SK-N-SH treated with all-trans-retinoic acid at 6 μM for 48 hours (cell line): ENCODE measurements at regions not wholly inside any gene's neighbourhood (a gene's known extent, or its start where the extent isn't known, plus 50 kb on each side); places are given as distances from the start of the nearest gene placed in this dataset.

ENCODE experiments used
- ATAC-seq: fragments of 200-7000 bp; cut with Tn5 transposase; 3 replicates; pipeline ENCODE4 v1.9.1; 2020; ENCODE audit warnings: mild to moderate bottlenecking, moderate library complexity
- ARNTL ChIP-seq: fragments of 450-650 bp; formaldehyde crosslinking; IDR thresholded peaks from 2 replicates; pipeline ENCODE4 v1.5.0; 2020; ENCODE audit warnings: low read depth, mild to moderate bottlenecking, moderate library complexity, borderline replicate concordance
- BACH2 ChIP-seq: fragments of 250-450 bp; sonication (Bioruptor Pico); IDR thresholded peaks from 2 replicates; pipeline ENCODE4 v1.9.0; 2021; ENCODE audit warnings: mild to moderate bottlenecking, borderline replicate concordance
- ESRRG ChIP-seq: fragments of 250-450 bp; sonication (Bioruptor Pico); IDR thresholded peaks from 2 replicates; pipeline ENCODE4 v1.6.1; 2021; ENCODE audit warnings: mild to moderate bottlenecking
- GLIS3 ChIP-seq: fragments of 250-450 bp; sonication (Bioruptor Pico); IDR thresholded peaks from 2 replicates; pipeline ENCODE4 v1.5.0; 2020; ENCODE audit warnings: mild to moderate bottlenecking, moderate library complexity
- ISL1 ChIP-seq: fragments of 250-450 bp; sonication (Bioruptor Pico); IDR thresholded peaks from 2 replicates; pipeline ENCODE4 v2.1.2; 2022; ENCODE audit warnings: mild to moderate bottlenecking, moderate library complexity
- OSR1 ChIP-seq: fragments of 250-450 bp; sonication (Bioruptor Pico); IDR thresholded peaks from 2 replicates; pipeline ENCODE4 v1.8.0; 2022; ENCODE audit warnings: moderate library complexity, mild to moderate bottlenecking, inconsistent platforms
- POU6F1 ChIP-seq: fragments of 250-450 bp; sonication (Bioruptor Pico); IDR thresholded peaks from 2 replicates; pipeline ENCODE4 v1.8.0; 2021; ENCODE audit warnings: low read depth, mild to moderate bottlenecking, moderate library complexity, borderline replicate concordance
- RARB ChIP-seq: fragments of 250-450 bp; sonication (Bioruptor Pico); IDR thresholded peaks from 2 replicates; pipeline ENCODE4 v1.8.0; 2021; ENCODE audit warnings: mild to moderate bottlenecking, moderate library complexity
- SNAI2 ChIP-seq: fragments of 250-450 bp; sonication (Bioruptor Pico); IDR thresholded peaks from 2 replicates; pipeline ENCODE4 v1.5.0; 2020; ENCODE audit warnings: mild to moderate bottlenecking, moderate library complexity
- TCF4 ChIP-seq: fragments of 250-450 bp; sonication (Bioruptor Pico); IDR thresholded peaks from 2 replicates; pipeline ENCODE4 v1.8.0; 2021; ENCODE audit warnings: mild to moderate bottlenecking, moderate library complexity, borderline replicate concordance
- TOX ChIP-seq: fragments of 250-450 bp; sonication (Bioruptor Pico); IDR thresholded peaks from 2 replicates; pipeline ENCODE4 v1.8.0; 2021; ENCODE audit warnings: mild to moderate bottlenecking, moderate library complexity, borderline replicate concordance
- ZFP3 ChIP-seq: fragments of 250-450 bp; sonication (Bioruptor Pico); IDR thresholded peaks from 2 replicates; pipeline ENCODE4 v1.5.0; 2020; ENCODE audit warnings: mild to moderate bottlenecking, moderate library complexity
- ZFP30 ChIP-seq: fragments of 450-650 bp; formaldehyde crosslinking; IDR thresholded peaks from 2 replicates; pipeline ENCODE4 v1.5.0; 2022; ENCODE audit warnings: mild to moderate bottlenecking, moderate library complexity
- ZNF70 ChIP-seq: fragments of 450-650 bp; formaldehyde crosslinking; IDR thresholded peaks from 2 replicates; pipeline ENCODE4 v1.5.0; 2020; ENCODE audit warnings: mild to moderate bottlenecking, moderate library complexity
- ZNF8 ChIP-seq: fragments of 450-650 bp; formaldehyde crosslinking; IDR thresholded peaks from 2 replicates; pipeline ENCODE4 v1.5.0; 2020; ENCODE audit warnings: mild to moderate bottlenecking, moderate library complexity
- TF ChIP-seq, protein P1 (sequence below): fragments of 250-450 bp; sonication (Bioruptor Pico); IDR thresholded peaks from 2 replicates; pipeline ENCODE4 v1.5.1; 2021; ENCODE audit warnings: mild to moderate bottlenecking, moderate library complexity
- TF ChIP-seq, protein P2 (sequence below): fragments of 250-450 bp; sonication (Bioruptor Pico); IDR thresholded peaks from 2 replicates; pipeline ENCODE4 v1.8.0; 2020; ENCODE audit warnings: mild to moderate bottlenecking, moderate library complexity, borderline replicate concordance
- TF ChIP-seq, protein P3 (sequence below): fragments of 250-450 bp; sonication (Bioruptor Pico); IDR thresholded peaks from 2 replicates; pipeline ENCODE4 v1.5.1; 2020; ENCODE audit warnings: low read depth, mild to moderate bottlenecking, moderate library complexity

DNA sequence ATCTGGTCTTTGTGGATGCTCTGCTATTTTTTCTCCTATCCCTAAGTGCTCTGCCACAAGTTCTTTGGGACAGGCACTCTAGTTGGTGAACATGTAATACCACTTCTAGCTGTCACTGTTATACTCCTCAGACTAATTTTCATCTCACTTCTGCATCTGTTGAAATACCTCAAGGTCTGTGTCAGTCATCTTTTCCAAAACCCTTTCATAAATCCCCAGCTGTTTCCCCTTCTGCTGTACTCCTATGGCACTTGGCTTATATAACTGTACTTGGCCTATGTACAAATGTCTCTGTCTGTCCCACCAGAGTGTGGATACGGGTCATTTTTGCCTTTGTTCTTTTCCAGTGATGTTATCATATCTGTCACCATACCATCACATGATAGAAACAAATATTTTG lies 124.2 kb downstream of the FHL5 start:
- ATAC-seq = no peak
- TF ChIP-seq ZNF70 (CRISPR knock-in tag) (no peak), BACH2 (no peak), ZNF8 (CRISPR knock-in tag) (no peak), ZFP3 (CRISPR knock-in tag) (no peak), ESRRG (no peak), GLIS3 (no peak), RARB (CRISPR knock-in tag) (no peak), ARNTL (CRISPR knock-in tag) (no peak), TOX (CRISPR knock-in tag) (no peak), ZFP30 (CRISPR knock-in tag) (no peak), TCF4 (CRISPR knock-in tag) (no peak), OSR1 (CRISPR knock-in tag) (no peak)
- TF ChIP-seq, protein P1, sequence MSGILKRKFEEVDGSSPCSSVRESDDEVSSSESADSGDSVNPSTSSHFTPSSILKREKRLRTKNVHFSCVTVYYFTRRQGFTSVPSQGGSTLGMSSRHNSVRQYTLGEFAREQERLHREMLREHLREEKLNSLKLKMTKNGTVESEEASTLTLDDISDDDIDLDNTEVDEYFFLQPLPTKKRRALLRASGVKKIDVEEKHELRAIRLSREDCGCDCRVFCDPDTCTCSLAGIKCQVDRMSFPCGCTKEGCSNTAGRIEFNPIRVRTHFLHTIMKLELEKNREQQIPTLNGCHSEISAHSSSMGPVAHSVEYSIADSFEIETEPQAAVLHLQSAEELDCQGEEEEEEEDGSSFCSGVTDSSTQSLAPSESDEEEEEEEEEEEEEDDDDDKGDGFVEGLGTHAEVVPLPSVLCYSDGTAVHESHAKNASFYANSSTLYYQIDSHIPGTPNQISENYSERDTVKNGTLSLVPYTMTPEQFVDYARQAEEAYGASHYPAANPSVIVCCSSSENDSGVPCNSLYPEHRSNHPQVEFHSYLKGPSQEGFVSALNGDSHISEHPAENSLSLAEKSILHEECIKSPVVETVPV = no peak
- TF ChIP-seq, protein P2, sequence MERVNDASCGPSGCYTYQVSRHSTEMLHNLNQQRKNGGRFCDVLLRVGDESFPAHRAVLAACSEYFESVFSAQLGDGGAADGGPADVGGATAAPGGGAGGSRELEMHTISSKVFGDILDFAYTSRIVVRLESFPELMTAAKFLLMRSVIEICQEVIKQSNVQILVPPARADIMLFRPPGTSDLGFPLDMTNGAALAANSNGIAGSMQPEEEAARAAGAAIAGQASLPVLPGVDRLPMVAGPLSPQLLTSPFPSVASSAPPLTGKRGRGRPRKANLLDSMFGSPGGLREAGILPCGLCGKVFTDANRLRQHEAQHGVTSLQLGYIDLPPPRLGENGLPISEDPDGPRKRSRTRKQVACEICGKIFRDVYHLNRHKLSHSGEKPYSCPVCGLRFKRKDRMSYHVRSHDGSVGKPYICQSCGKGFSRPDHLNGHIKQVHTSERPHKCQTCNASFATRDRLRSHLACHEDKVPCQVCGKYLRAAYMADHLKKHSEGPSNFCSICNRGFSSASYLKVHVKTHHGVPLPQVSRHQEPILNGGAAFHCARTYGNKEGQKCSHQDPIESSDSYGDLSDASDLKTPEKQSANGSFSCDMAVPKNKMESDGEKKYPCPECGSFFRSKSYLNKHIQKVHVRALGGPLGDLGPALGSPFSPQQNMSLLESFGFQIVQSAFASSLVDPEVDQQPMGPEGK = no peak
- TF ChIP-seq, protein P3, sequence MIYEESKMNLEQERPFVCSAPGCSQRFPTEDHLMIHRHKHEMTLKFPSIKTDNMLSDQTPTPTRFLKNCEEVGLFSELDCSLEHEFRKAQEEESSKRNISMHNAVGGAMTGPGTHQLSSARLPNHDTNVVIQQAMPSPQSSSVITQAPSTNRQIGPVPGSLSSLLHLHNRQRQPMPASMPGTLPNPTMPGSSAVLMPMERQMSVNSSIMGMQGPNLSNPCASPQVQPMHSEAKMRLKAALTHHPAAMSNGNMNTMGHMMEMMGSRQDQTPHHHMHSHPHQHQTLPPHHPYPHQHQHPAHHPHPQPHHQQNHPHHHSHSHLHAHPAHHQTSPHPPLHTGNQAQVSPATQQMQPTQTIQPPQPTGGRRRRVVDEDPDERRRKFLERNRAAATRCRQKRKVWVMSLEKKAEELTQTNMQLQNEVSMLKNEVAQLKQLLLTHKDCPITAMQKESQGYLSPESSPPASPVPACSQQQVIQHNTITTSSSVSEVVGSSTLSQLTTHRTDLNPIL (CRISPR knock-in tag) = no peak

- no peak for ATAC-seq
- TF ChIP-seq, protein P1 = no peak
- TF ChIP-seq ARNTL (CRISPR knock-in tag) = no peak
- TF ChIP-seq ESRRG = no peak
- TF ChIP-seq POU6F1 (CRISPR knock-in tag) = no peak
- TF ChIP-seq ISL1 (CRISPR knock-in tag) = no peak
- TF ChIP-seq TCF4 (CRISPR knock-in tag) = no peak
- TF ChIP-seq TOX (CRISPR knock-in tag) = no peak
- no peak for TF ChIP-seq RARB (CRISPR knock-in tag)
Observed at GRCh38 chr6:96685702-96686101, 122.8 kb downstream of the FHL5 start.

GRCh38 chr6:96683819-96684528 lies 121.0 kb downstream of the FHL5 start:
- TF ChIP-seq ZNF70 (CRISPR knock-in tag) (no peak), ESRRG (no peak), RARB (CRISPR knock-in tag) (no peak), TOX (CRISPR knock-in tag) (no peak), ZFP30 (CRISPR knock-in tag) (no peak), GLIS3 (no peak), SNAI2 (no peak), ZFP3 (CRISPR knock-in tag) (no peak)
- TF ChIP-seq, protein P3 (CRISPR knock-in tag) = no peak
- no peak for ATAC-seq
